Hepatocyte (in vitro differentiated cells): ENCODE measurements at regions not wholly inside any gene's neighbourhood (a gene's known extent, or its start where the extent isn't known, plus 50 kb on each side); places are given as distances from the start of the nearest gene placed in this dataset.

ENCODE experiments used
- DNase-seq: peaks from one replicate; pipeline ENCODE4 v3.0.0-alpha.2; 2016; ENCODE audit warnings: low spot score
- H2AFZ ChIP-seq: fragments of 200-600 bp; sonication (generic); 2 replicates; pipeline ENCODE4 v1.6.0; 2016; ENCODE audit warnings: antibody characterized with exemption, mild to moderate bottlenecking
- H3K27ac ChIP-seq: fragments of 200-600 bp; sonication (generic); 2 replicates; pipeline ENCODE4 v1.5.1; 2016; ENCODE audit warnings: mild to moderate bottlenecking
- H3K27me3 ChIP-seq: fragments of 200-600 bp; sonication (generic); 2 replicates; pipeline ENCODE4 v1.6.1; 2016
- H3K36me3 ChIP-seq: fragments of 200-600 bp; sonication (generic); replicated peaks from 2 replicates; pipeline ENCODE4 v1.5.1; 2016; ENCODE audit warnings: low read depth; ENCODE audit not compliant: insufficient read depth
- H3K4me1 ChIP-seq: fragments of 200-600 bp; sonication (generic); 2 replicates; pipeline ENCODE4 v1.5.1; 2016; ENCODE audit warnings: mild to moderate bottlenecking, moderate library complexity; ENCODE audit not compliant: insufficient read depth
- H3K4me2 ChIP-seq: fragments of 200-600 bp; sonication (generic); 2 replicates; pipeline ENCODE4 v1.6.0; 2016
- H3K4me3 ChIP-seq: fragments of 200-600 bp; sonication (generic); 2 replicates; pipeline ENCODE4 v1.5.1; 2016; ENCODE audit warnings: mild to moderate bottlenecking
- H3K79me2 ChIP-seq: fragments of 200-600 bp; sonication (generic); 2 replicates; pipeline ENCODE4 v1.6.0; 2017; ENCODE audit warnings: mild to moderate bottlenecking
- H3K9me2 ChIP-seq: fragments of 200-600 bp; sonication (generic); replicated peaks from 2 replicates; pipeline ENCODE4 v1.6.0; 2017; ENCODE audit warnings: mild to moderate bottlenecking; ENCODE audit not compliant: insufficient read depth
- H3K9me3 ChIP-seq: fragments of 200-600 bp; sonication (generic); 2 replicates; pipeline ENCODE4 v1.5.1; 2016; ENCODE audit warnings: low read depth, mild to moderate bottlenecking
- H4K20me1 ChIP-seq: fragments of 200-600 bp; sonication (generic); 2 replicates; pipeline ENCODE4 v1.6.0; 2016; ENCODE audit warnings: mild to moderate bottlenecking; ENCODE audit not compliant: insufficient read depth, poor library complexity, severe bottlenecking
- CTCF ChIP-seq: fragments of 200-600 bp; sonication (generic); IDR thresholded peaks from 2 replicates; pipeline ENCODE4 v1.5.1; 2016; ENCODE audit warnings: antibody characterized with exemption, mild to moderate bottlenecking; ENCODE audit not compliant: poor library complexity
- EZH2 ChIP-seq: fragments of 200-600 bp; sonication (generic); IDR thresholded peaks from 2 replicates; pipeline ENCODE4 v1.6.1; 2016; ENCODE audit warnings: antibody characterized with exemption, mild to moderate bottlenecking, borderline replicate concordance
- EZH2phosphoT487 ChIP-seq: fragments of 200-600 bp; sonication (generic); IDR thresholded peaks from one replicate; pipeline ENCODE4 v1.6.1; 2018; ENCODE audit warnings: antibody characterized with exemption, mild to moderate bottlenecking, low read depth, moderate library complexity; ENCODE audit not compliant: unreplicated experiment, severe bottlenecking
- WGBS: methylation state at CpG from one replicate; pipeline ENCODE4 v1.1.6; 2016; ENCODE audit warnings: low lambda C conversion rate; ENCODE audit errors: missing lambda C conversion rate; 5-methylcytosine and 5-hydroxymethylcytosine counted together

GRCh38 chr4:123265443-123265842 is 131.2 kb upstream of the SPRY1 start:
- TF ChIP-seq CTCF (no peak), EZH2phosphoT487 (no peak), EZH2 (no peak)
- Histone ChIP-seq H4K20me1 (no peaks in the 10 kb centered on the region), H3K4me3 (no peak overlapping the region), H3K9me3 (no peaks in the 10 kb centered on the region), H3K9me2 (no peaks in the 10 kb centered on the region), H3K79me2 (no peaks in the 10 kb centered on the region), H3K4me2 (no peak overlapping the region), H2AFZ (no peak overlapping the region), H3K36me3 (no peaks in the 10 kb centered on the region), H3K27me3 (no peaks in the 10 kb centered on the region), H3K4me1 (no peaks in the 10 kb centered on the region), H3K27ac (no peak overlapping the region)
- WGBS = 92% methylated on average over 1 of the region's 1 CpG
- DNase-seq = no peak

GRCh38 chr4:123266221-123266620 is 130.4 kb upstream of the SPRY1 start:
- Histone ChIP-seq H3K4me3 (no peak overlapping the region), H3K36me3 (no peaks in the 10 kb centered on the region), H4K20me1 (no peaks in the 10 kb centered on the region), H3K9me2 (no peaks in the 10 kb centered on the region), H3K4me1 (no peaks in the 10 kb centered on the region), H3K79me2 (no peaks in the 10 kb centered on the region), H3K27ac (no peak overlapping the region), H3K27me3 (no peaks in the 10 kb centered on the region), H3K9me3 (no peaks in the 10 kb centered on the region), H3K4me2 (no peak overlapping the region), H2AFZ (no peak overlapping the region)
- no peak for TF ChIP-seq EZH2
- no peak for TF ChIP-seq CTCF
- TF ChIP-seq EZH2phosphoT487 = no peak
- no peak for DNase-seq

- Histone ChIP-seq H2AFZ (no peak overlapping the region), H3K79me2 (no peaks in the 10 kb centered on the region), H3K9me3 (no peaks in the 10 kb centered on the region), H3K4me3 (no peak overlapping the region), H3K9me2 (no peaks in the 10 kb centered on the region), H3K4me1 (no peaks in the 10 kb centered on the region), H3K36me3 (no peaks in the 10 kb centered on the region), H3K27me3 (no peaks in the 10 kb centered on the region), H3K4me2 (no peak overlapping the region), H3K27ac (no peak overlapping the region), H4K20me1 (no peaks in the 10 kb centered on the region)
- DNase-seq = no peak
- no peak for TF ChIP-seq EZH2
- no peak for TF ChIP-seq EZH2phosphoT487
- TF ChIP-seq CTCF = no peak
- whole genome bisulfite sequencing = 94% methylated on average over 3 of the region's 3 CpGs
These were observed 117.8 kb upstream of the SPRY1 start for GRCh38 chr4:123278755-123279154.

GRCh38 chr4:123283371-123283895 is 113.2 kb upstream of the SPRY1 start:
- Histone ChIP-seq H3K4me1 (no peaks in the 10 kb centered on the region), H4K20me1 (no peaks in the 10 kb centered on the region), H3K27me3 (no peaks in the 10 kb centered on the region), H3K79me2 (no peaks in the 10 kb centered on the region), H3K4me3 (no peak overlapping the region), H3K4me2 (no peak overlapping the region), H3K9me3 (no peaks in the 10 kb centered on the region), H2AFZ (no peak overlapping the region), H3K36me3 (no peaks in the 10 kb centered on the region), H3K27ac (no peak overlapping the region), H3K9me2 (no peaks in the 10 kb centered on the region)
- WGBS = 88% methylated on average over 3 of the region's 3 CpGs
- no peak for DNase-seq
- TF ChIP-seq EZH2phosphoT487 = no peak
- TF ChIP-seq CTCF = no peak
- no peak for TF ChIP-seq EZH2
